ENCODE measurements at regions not wholly inside any gene's neighbourhood (a gene's known extent, or its start where the extent isn't known, plus 50 kb on each side); places are given as distances from the start of the nearest gene placed in this dataset.
A peak's percentile ranks its signal among the peaks of the same experiment; 100 is the strongest.

DNA sequence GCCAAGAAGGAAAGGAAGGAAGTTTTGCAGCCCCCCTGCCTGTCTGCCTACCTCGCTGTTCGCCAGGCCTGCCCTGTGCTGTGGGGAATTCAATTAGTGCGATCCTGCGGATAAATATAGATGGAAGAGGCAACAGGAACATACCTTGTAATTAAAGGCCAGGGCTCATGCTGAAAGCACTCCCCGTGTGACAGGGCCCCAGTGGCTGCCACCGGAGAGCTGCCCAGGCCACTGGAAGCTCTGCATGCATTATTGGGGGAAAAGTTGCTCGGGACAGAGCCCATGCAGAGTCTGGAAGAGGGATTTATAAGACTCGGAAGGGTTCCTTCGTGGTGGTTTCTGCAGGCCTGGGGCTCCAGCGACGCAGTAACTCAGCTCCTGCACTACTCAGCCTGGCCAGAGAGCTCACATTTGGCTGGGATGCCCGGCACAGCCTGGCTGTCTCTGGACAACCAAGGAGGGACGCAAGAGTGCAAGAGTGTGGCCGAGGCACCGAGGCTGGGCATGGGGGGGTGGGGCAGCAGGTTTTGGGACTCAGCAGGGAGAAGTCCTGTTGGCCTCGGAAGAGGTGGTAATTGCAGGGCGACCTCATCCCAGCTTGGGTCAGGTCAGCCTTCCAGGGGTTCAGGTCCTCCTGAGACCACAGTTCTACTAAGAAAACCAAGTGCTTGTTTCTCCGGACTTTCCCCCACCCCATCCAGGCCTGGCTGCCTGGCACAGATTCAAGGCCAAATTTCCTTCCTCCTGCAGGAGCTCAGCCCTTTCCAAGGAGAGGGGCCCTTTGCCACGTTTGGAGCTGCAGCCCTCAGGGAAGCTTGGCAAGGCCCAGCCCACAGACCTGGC, 68.1 kb upstream of the GGTA1 start:
- DNase-seq (ENCODE audit: low spot score) = peak; percentile 86
- intact Hi-C loops (cut with DNase I) = loop anchor here in 1 of 2 donors (5.0 kb wide), 1 partner anchor 35 kb away; no protein-coding TSS in a partner anchor

DNA sequence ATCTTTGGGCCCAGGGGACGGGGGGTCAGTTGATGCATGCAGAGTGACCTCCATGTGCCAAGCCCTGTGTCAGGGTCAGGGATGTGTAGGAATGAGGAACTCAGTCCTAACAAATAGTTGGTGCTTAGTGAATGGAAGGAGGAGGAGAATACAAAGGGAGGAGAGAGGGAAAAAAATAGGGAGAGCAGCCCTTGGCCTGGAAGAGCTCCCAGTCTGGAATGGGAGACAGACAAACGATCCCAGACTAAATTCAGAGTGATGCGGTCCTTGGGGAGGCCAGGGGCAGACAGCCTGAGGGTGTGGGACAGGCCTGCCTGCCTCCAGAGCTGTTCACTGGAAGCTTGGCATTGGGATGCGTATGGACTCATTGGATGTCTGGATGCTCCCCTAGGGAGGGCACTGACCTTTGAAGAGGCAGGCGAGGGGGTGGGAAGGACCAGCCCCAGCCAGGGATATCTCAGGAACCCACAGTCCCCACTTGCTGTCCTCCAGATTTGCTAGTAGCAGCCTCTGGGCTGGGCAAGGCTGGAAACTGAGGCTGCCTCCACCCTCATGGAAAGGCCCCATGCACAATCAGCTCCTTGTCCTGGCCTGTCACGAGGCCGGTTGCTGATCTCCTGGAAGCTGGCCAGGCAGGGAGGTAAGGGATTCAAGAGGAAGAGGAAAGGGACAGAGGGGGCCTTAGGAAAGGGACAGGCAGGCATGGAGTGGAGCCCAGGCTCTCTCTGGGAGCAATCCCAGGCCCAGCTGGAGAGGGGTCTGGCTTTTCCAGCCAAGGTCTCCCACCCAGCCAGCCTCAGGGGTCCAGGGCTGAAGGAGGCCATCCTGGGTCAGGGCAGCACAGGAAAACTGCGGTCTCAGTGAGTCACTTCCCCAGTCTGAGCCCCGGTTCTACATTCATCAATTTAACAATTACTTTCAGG, 69.0 kb upstream of the GGTA1 start:
- intact Hi-C loops (cut with DNase I) = loop anchor here in 1 of 2 donors (5.0 kb wide), 1 partner anchor 34 kb away; no protein-coding TSS in a partner anchor
- peak; percentile 92 for DNase-seq (ENCODE audit: low spot score)

DNA sequence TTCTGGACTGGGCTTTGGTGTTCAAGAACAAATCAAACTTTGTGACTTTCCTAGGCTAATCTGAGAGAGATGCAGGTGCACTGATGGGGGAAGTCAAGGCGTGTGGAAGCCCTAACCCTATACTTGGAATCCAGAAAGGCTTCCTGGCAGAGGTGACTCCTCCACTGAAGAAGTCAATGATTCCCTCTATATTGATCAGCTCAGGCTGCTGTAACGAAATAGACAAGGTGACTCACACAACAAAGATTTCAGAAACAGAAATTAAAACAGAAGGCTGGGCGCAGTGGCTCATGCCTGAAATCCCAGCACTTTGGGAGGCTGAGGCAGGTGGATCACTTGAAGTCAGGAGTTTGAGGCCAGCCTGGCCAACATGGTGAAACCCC, 69.6 kb upstream of the GGTA1 start:
- DNase-seq (ENCODE audit: low spot score) = no peak
- intact Hi-C loops (cut with DNase I) = loop anchor here in 1 of 2 donors (5.0 kb wide), 1 partner anchor 33 kb away; no protein-coding TSS in a partner anchor

- intact Hi-C loops (cut with DNase I) = loop anchor here in 1 of 2 donors (10.0 kb wide), 1 partner anchor 58 kb away; no protein-coding TSS in a partner anchor
- DNase-seq (ENCODE audit: low spot score) = no peak
These were observed 72.9 kb upstream of the GGTA1 start for GRCh38 chr9:121572581-121572980.

- no peak for DNase-seq (ENCODE audit: low spot score)
- intact Hi-C loops (cut with DNase I) = loop anchor here in 1 of 2 donors (10.0 kb wide), 1 partner anchor 59 kb away; no protein-coding TSS in a partner anchor
These were observed 74.3 kb upstream of the GGTA1 start for GRCh38 chr9:121573717-121574485.

- DNase-seq (ENCODE audit: low spot score) = no peak
- intact Hi-C loops (cut with DNase I) = loop anchor here in 1 of 2 donors (10.0 kb wide), 1 partner anchor 60 kb away; no protein-coding TSS in a partner anchor
These were observed 75.3 kb upstream of the GGTA1 start for GRCh38 chr9:121574774-121575519.

- intact Hi-C loops (cut with DNase I) = loop anchor here in 1 of 2 donors (10.0 kb wide), 1 partner anchor 62 kb away; no protein-coding TSS in a partner anchor
- no peak for DNase-seq (ENCODE audit: low spot score)
These were observed 75.0 kb upstream of the DAB2IP start for GRCh38 chr9:121576281-121577075.

DNA sequence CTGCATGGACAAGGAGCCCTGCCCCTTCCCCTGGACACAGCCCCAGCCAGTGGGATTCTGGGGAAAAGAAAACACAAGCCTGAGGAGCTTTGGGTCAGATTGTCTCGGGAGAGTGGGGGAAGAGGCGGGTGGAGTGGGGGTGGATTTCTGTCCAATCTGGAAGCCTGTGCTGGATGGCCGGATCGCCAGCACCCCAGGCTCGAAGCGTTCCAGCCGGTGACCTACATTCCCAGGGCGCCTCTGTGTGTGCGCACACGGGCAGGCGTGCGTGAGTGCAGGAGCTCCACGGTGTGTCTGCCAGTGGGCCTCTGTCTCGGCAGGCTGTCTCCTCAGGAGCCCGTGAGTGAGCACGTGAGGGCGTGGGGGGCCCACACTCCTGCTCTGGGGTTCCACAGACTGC, 74.3 kb upstream of the DAB2IP start:
- intact Hi-C loops (cut with DNase I) = loop anchor here in 1 of 2 donors (10.0 kb wide), 1 partner anchor 62 kb away; no protein-coding TSS in a partner anchor
- no peak for DNase-seq (ENCODE audit: low spot score)

- DNase-seq (ENCODE audit: low spot score) = no peak
- intact Hi-C loops (cut with DNase I) = loop anchor here in 1 of 2 donors (10.0 kb wide), 1 partner anchor 63 kb away; no protein-coding TSS in a partner anchor
These were observed 73.9 kb upstream of the DAB2IP start for GRCh38 chr9:121577572-121577971.

DNA sequence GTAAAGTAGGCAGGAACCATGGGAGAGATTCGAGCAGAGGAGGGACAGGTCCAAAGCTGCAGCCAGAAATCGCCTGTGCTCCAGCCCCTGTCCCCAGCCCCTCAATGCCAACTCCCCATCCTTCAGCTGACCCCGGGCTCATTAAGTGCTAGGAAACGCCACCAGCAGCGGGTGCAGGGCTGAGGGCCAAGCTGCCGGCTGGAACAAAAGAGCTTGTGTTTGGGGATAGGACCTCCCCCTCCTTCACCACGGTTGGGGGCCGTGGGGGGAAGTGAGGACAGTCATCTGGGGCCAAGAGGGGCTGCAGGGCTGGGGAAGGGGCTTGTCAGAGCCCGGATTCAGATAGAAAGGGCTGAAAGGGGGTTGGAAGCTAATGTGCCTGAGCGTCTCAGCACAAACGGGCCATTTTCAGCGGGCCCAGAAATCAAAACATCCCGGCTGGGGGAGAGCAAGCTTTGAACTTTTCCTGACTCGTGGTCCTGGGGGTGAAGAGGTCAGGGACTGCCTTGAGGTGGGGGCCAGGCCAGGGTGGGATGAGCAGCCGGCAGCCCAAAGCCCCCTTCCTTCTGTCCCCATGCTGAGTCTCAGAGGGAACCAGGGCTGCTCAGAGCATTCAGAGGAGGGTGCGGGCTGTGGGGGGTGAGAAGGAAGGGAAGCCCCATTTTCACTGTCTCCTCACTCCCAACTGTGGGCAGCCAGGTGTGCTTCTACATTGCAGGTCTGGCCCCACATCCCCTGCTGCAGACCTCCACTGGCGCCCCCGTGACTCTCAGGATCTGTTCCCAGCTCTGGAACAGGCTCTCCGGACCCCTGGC, 69.4 kb upstream of the DAB2IP start:
- intact Hi-C loops (cut with DNase I) = no loop called here
- no peak for DNase-seq (ENCODE audit: low spot score)

GRCh38 chr9:121582641-121583040, 68.8 kb upstream of the DAB2IP start:
- intact Hi-C loops (cut with DNase I) = no loop called here

DNA sequence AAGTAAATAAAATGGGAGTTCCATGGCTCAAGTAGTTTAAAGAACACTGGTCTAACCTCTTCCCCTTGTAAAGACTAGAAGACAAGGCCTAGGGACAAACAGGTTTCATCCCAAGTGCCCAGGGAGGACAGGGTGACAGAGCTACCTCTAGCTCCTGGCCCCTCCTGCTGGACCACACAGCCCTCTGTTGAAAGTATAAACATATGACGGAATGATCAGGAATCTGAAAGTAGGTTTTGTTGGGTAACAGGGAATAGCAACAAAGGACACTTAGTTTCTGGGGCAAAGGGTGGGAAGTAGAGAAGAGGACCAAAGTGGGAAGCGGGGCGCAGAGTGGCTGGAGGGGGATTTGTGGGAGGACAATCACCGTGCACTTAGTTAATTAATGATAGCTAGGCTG, 67.0 kb upstream of the DAB2IP start:
- intact Hi-C loops (cut with DNase I) = no loop called here
- DNase-seq (ENCODE audit: low spot score) = no peak

More at GRCh38 chr9:121582641-121583040, 68.8 kb upstream of the DAB2IP start:
- DNase-seq (ENCODE audit: low spot score) = no peak

DNA sequence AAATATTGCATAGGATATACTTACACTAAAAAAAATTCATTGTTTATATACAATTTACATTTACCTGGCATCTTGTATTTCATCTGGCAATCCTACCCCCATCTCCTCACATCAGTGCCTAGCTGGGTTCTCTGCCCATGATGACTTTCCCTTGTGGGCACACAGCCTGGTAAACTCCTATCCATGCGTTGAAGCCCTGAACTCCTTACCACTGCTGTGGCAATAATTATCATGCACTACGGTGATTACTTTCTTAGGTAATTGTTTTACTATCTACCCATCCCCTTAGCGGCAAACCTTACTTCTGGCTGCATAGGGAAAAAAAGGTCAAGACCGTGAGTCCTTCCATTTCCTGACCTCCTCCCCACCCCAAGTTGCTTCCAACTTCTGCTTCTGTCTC, 63.6 kb upstream of the DAB2IP start:
- intact Hi-C loops (cut with DNase I) = no loop called here
- DNase-seq (ENCODE audit: low spot score) = no peak

DNA sequence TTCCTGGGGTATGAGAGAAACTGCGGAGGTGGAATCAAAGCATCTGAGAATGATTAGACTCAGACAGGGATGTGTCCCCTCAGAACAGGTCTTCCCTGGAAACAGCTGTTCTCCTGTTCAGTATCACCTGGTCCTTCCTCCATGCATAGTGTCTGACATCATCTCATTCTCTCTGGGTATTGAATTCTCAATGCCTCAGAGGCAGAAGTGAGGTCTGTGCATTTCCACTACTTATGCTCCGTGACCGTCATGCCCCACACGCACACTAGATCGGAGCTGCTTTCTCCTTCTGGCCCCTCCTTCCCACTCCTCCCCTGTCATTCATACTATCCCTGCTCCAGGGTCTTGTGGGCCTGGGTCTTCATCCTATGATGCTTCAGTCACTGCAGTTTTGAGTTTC, 61.4 kb upstream of the DAB2IP start:
- DNase-seq (ENCODE audit: low spot score) = no peak
- intact Hi-C loops (cut with DNase I) = no loop called here

DNA sequence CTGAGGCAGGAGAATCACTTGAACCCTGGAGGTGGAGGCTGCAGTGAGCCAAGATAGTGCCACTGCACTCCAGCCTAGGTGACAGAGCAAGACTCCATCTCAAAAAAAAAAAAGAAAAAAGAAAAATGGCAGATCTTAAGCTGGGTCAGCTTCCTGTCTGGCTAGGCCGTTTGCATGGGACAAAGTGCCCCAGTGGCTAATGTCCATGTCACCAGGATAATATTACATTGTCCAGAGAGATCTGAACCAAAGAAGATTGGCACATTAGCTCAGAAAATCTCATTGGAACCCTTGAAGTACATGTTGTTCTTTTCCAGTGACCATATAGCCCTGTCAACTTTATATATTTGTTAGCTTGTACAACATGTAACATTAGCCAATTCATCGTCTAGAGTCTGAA, 59.2 kb upstream of the DAB2IP start:
- intact Hi-C loops (cut with DNase I) = no loop called here
- no peak for DNase-seq (ENCODE audit: low spot score)

DNA sequence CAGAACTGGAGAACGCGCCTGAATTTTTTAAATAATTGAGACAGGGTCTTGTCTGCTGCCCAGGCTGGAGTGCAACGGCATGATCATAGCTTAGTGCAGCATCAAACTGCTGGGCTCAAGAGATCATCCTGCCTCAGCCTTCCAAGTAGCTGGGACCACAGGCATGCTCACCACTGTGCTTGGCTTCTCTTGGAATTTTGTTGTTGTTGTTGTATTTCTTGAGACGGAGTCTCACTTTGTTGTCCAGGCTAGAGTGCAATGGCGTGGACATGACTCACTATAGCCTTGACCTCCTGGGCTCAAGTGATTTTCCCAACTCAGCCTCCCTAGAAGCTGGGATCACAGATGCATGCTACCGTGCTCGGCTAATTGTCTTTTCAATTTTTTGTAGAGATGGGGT, 58.4 kb upstream of the DAB2IP start:
- intact Hi-C loops (cut with DNase I) = no loop called here
- DNase-seq (ENCODE audit: low spot score) = no peak

- intact Hi-C loops (cut with DNase I) = loop anchor here in 1 of 2 donors (5.0 kb wide), 1 partner anchor 44 kb away; no protein-coding TSS in a partner anchor
These were observed 54.9 kb upstream of the DAB2IP start for GRCh38 chr9:121596515-121596914.

More at GRCh38 chr9:121596515-121596914, 54.9 kb upstream of the DAB2IP start:
- DNase-seq (ENCODE audit: low spot score) = no peak

Data from posterior vena cava (tissue), 2 donors.